Hepatocyte (in vitro differentiated cells): ENCODE measurements at regions not wholly inside any gene's neighbourhood (a gene's known extent, or its start where the extent isn't known, plus 50 kb on each side); places are given as distances from the start of the nearest gene placed in this dataset.

Experiments
- CTCF ChIP-seq: fragments of 200-600 bp; sonication (generic); IDR thresholded peaks from 2 replicates; pipeline ENCODE4 v1.5.1; 2016; ENCODE audit warnings: antibody characterized with exemption, mild to moderate bottlenecking; ENCODE audit not compliant: poor library complexity
- EZH2 ChIP-seq: fragments of 200-600 bp; sonication (generic); IDR thresholded peaks from 2 replicates; pipeline ENCODE4 v1.6.1; 2016; ENCODE audit warnings: antibody characterized with exemption, mild to moderate bottlenecking, borderline replicate concordance

DNA sequence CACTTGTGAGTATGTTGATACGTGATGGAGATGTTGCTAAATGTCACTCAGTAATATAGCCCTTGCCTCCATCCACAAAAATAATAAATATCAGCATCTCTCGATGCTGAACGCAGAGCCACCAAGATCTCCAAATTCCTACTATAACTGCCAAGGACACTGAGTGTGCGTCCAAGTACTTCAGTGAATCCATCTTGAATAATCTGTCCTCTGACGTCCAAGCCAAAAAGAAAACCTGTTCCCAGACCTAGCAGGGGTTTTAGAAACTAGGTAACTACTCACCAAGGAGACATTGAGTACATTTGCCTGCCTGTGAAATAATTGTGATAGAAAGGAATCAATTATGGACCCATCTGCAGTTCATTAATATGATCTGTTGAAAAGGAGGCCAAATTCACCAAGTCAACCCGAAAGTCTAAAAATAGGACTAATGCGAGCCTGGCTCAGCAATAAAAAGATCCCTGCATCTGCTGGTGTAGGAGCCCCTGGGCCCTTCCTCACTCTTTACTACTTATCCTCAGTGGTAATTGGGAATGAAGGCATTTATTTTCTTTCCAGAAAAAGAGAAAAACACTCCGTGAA lies 226.9 kb upstream of the IRF2BP2 start:
- no peak for TF ChIP-seq CTCF
- TF ChIP-seq EZH2: no peak
